GM23338 (cell line): ENCODE measurements at regions not wholly inside any gene's neighbourhood (a gene's known extent, or its start where the extent isn't known, plus 50 kb on each side); places are given as distances from the start of the nearest gene placed in this dataset.

ENCODE experiments used
- ATAC-seq: fragments of 200-7000 bp; cut with Tn5 transposase; 3 replicates; pipeline ENCODE4 v1.9.1; 2020
- DNase-seq: peaks from one replicate; pipeline ENCODE4 v3.0.0-alpha.2; 2015; ENCODE audit warnings: low spot score
- H2AFZ ChIP-seq: fragments of 200-600 bp; sonication (generic); 2 replicates; pipeline ENCODE4 v1.8.0; 2016; ENCODE audit warnings: antibody characterized with exemption, mild to moderate bottlenecking, moderate library complexity
- H3F3A ChIP-seq: fragments of 200-600 bp; sonication (generic); replicated peaks from 2 replicates; pipeline ENCODE4 v1.8.0; 2017; ENCODE audit warnings: antibody characterized with exemption, mixed run types, low read depth
- H3K27ac ChIP-seq: fragments of 200-600 bp; sonication (generic); 2 replicates; pipeline ENCODE4 v1.6.1; 2016; ENCODE audit warnings: low read depth
- H3K27me3 ChIP-seq: fragments of 200-600 bp; sonication (generic); 2 replicates; pipeline ENCODE4 v1.8.0; 2016; ENCODE audit warnings: mild to moderate bottlenecking, mixed run types, moderate library complexity; ENCODE audit not compliant: insufficient read depth
- H3K36me3 ChIP-seq: fragments of 200-600 bp; sonication (generic); 2 replicates; pipeline ENCODE4 v1.8.0; 2016; ENCODE audit warnings: mild to moderate bottlenecking; ENCODE audit not compliant: insufficient read depth
- H3K4me1 ChIP-seq: fragments of 200-600 bp; sonication (generic); 2 replicates; pipeline ENCODE4 v1.8.0; 2016; ENCODE audit warnings: mild to moderate bottlenecking, moderate library complexity; ENCODE audit not compliant: insufficient read depth
- H3K4me2 ChIP-seq: fragments of 200-600 bp; sonication (generic); 2 replicates; pipeline ENCODE4 v1.7.1; 2017; ENCODE audit warnings: mixed run types
- H3K4me3 ChIP-seq: fragments of 200-600 bp; sonication (generic); 2 replicates; pipeline ENCODE4 v1.6.1; 2016; ENCODE audit warnings: mixed run types
- H3K79me2 ChIP-seq: fragments of 200-600 bp; sonication (generic); replicated peaks from 2 replicates; pipeline ENCODE4 v1.8.0; 2017; ENCODE audit warnings: mild to moderate bottlenecking; ENCODE audit not compliant: insufficient read depth
- H3K9me2 ChIP-seq: fragments of 200-600 bp; sonication (generic); 2 replicates; pipeline ENCODE4 v1.8.0; 2017; ENCODE audit not compliant: insufficient read depth
- H4K20me1 ChIP-seq: fragments of 200-600 bp; sonication (generic); replicated peaks from 2 replicates; pipeline ENCODE4 v1.8.0; 2017; ENCODE audit warnings: mild to moderate bottlenecking; ENCODE audit not compliant: insufficient read depth
- H3K27ac Mint-ChIP-seq: 2 replicates; pipeline ENCODE4 v1.8.0; 2020; ENCODE audit warnings: inconsistent platforms, mild to moderate bottlenecking, moderate library complexity, mixed read lengths
- H3K27me3 Mint-ChIP-seq: 3 replicates; pipeline ENCODE4 v1.8.0; 2022; ENCODE audit warnings: low read depth, mild to moderate bottlenecking, moderate library complexity, mixed read lengths, inconsistent platforms; ENCODE audit not compliant: insufficient read depth, poor library complexity
- H3K36me3 Mint-ChIP-seq: 3 replicates; pipeline ENCODE4 v1.8.0; 2021; ENCODE audit warnings: low read depth, mild to moderate bottlenecking, inconsistent platforms, moderate library complexity, mixed read lengths
- H3K4me1 Mint-ChIP-seq: 3 replicates; pipeline ENCODE4 v1.8.0; 2020; ENCODE audit warnings: mild to moderate bottlenecking, inconsistent platforms, mixed read lengths
- H3K4me3 Mint-ChIP-seq: 3 replicates; pipeline ENCODE4 v1.8.0; 2021; ENCODE audit warnings: moderate library complexity, mild to moderate bottlenecking, inconsistent platforms, mixed read lengths
- H3K9me3 Mint-ChIP-seq: 3 replicates; pipeline ENCODE4 v1.8.0; 2020; ENCODE audit warnings: moderate library complexity, mild to moderate bottlenecking, inconsistent platforms, mixed read lengths
- CREB1 ChIP-seq: fragments of 250-450 bp; sonication (Bioruptor Pico); IDR thresholded peaks from 2 replicates; pipeline ENCODE4 v1.5.0; 2020; ENCODE audit warnings: low read depth, mild to moderate bottlenecking, moderate library complexity
- CTCF ChIP-seq, 2 experiments: fragments of 200-600 bp in 1 of 2; sonication (generic) in 1 of 2; conservative IDR thresholded peaks; 2 replicates each; pipeline versions ENCODE4 v1.5.1 to v1.6.1; 2016 to 2017; ENCODE audit warnings: antibody characterized with exemption in 2 of 2, low read depth in 2 of 2, mild to moderate bottlenecking in 2 of 2, moderate library complexity in 1 of 2
- ETS1 ChIP-seq: IDR thresholded peaks from 2 replicates; pipeline ENCODE4 v1.6.1; 2016; ENCODE audit warnings: antibody characterized with exemption
- EZH2 ChIP-seq: fragments of 200-600 bp; sonication (generic); IDR thresholded peaks from one replicate; pipeline ENCODE4 v1.8.0; 2017; ENCODE audit warnings: antibody characterized with exemption, mild to moderate bottlenecking, low read depth; ENCODE audit not compliant: unreplicated experiment
- EZH2phosphoT487 ChIP-seq: fragments of 200-600 bp; sonication (generic); IDR thresholded peaks from one replicate; pipeline ENCODE4 v1.8.1; 2018; ENCODE audit warnings: antibody characterized with exemption; ENCODE audit not compliant: unreplicated experiment
- JUNB ChIP-seq: IDR thresholded peaks from one replicate; pipeline ENCODE4 v1.6.1; 2016; ENCODE audit warnings: antibody characterized with exemption; ENCODE audit not compliant: unreplicated experiment
- NANOG ChIP-seq: IDR thresholded peaks from 2 replicates; pipeline ENCODE4 v1.6.1; 2016; ENCODE audit warnings: antibody characterized with exemption, borderline replicate concordance
- POLR2AphosphoS5 ChIP-seq: IDR thresholded peaks from 2 replicates; pipeline ENCODE4 v1.6.1; 2016; ENCODE audit warnings: antibody characterized with exemption, low read depth
- REST ChIP-seq: IDR thresholded peaks from one replicate; pipeline ENCODE4 v1.6.1; 2018; ENCODE audit warnings: antibody characterized with exemption; ENCODE audit not compliant: unreplicated experiment
- STAT1 ChIP-seq: IDR thresholded peaks from one replicate; pipeline ENCODE4 v1.6.1; 2016; ENCODE audit warnings: antibody characterized with exemption; ENCODE audit not compliant: unreplicated experiment
- ZNF114 ChIP-seq: fragments of 250-450 bp; sonication (Bioruptor Pico); IDR thresholded peaks from 2 replicates; pipeline ENCODE4 v1.5.0; 2020; ENCODE audit warnings: mild to moderate bottlenecking, moderate library complexity
- ZNF331 ChIP-seq: fragments of 250-450 bp; sonication (Bioruptor Pico); IDR thresholded peaks from 2 replicates; pipeline ENCODE4 v1.5.0; 2020; ENCODE audit warnings: low read depth, mild to moderate bottlenecking, moderate library complexity

DNA sequence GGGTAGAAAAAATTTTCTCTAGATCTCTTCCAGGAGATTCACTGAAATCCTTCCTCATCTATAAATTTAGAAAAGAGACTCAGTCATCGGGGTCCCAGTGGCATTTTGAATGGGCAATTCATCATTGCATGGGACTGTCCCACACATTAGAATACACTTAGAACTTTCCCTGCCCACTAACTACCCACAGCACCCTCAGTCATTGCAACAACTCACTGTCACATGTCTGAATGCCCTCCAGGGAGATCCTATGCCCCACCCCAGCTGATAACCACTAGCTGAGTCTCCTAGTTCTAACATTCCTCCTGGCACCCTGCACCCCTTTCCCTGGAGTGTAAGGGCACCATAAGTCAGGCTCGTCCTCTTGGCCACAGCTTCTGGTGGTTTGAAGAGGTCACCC lies 89.6 kb downstream of the INSIG2 start:
- Histone ChIP-seq H3K9me2 (peaks cover 13% of the 10 kb centered on the region; the same call in 1 of the 2 replicates), H3K79me2 (no peaks in the 10 kb centered on the region), H3K27ac (no peak overlapping the region), H3K4me2 (no peak overlapping the region), H4K20me1 (no peaks in the 10 kb centered on the region), H3K4me1 (no peaks in the 10 kb centered on the region), H3K27me3 (no peaks in the 10 kb centered on the region), H3K36me3 (no peaks in the 10 kb centered on the region), H2AFZ (no peak overlapping the region), H3F3A (no peaks in the 10 kb centered on the region), H3K4me3 (no peak overlapping the region)
- no peak for ATAC-seq
- Mint-ChIP-seq H3K4me1 (peaks cover 12% of the 10 kb centered on the region), H3K27ac (no peak overlapping the region), H3K27me3 (no peaks in the 10 kb centered on the region), H3K36me3 (no peaks in the 10 kb centered on the region), H3K4me3 (no peak overlapping the region), H3K9me3 (no peaks in the 10 kb centered on the region; the same call in 2 of the 3 replicates)
- TF ChIP-seq POLR2AphosphoS5, result no peak
- TF ChIP-seq STAT1, result no peak
- no peak for TF ChIP-seq EZH2
- no peak for TF ChIP-seq NANOG
- TF ChIP-seq ETS1, result no peak
- no peak for TF ChIP-seq EZH2phosphoT487
- no peak for TF ChIP-seq JUNB
- no peak for TF ChIP-seq CTCF (conservative IDR thresholded peaks at IDR 0.05; ENCODE audit: low read depth in 2 of 2)
- no peak for TF ChIP-seq ZNF331 (CRISPR knock-in tag)
- no peak for TF ChIP-seq ZNF114 (CRISPR knock-in tag)
- no peak for TF ChIP-seq CREB1 (CRISPR knock-in tag)
- no peak for DNase-seq

DNA sequence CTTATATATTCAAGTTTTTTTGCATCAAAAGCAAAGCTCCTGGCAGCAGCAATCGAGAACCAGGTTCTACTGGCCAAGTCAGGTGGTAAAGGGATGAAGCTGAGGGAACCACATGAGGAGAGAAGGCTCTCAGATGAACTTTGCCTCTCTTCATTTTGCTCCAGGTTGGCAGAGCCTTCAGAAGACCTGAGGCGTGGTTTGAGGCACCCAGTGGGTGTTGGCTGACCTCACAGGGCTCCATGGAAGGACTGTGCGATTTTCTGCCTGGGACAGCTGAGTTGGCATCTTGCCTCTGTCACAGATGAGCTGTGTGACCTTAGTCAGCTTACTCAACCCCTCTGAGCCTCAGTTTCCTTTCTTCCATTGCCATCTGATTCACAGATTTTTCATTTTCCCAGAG lies 89.0 kb downstream of the INSIG2 start:
- no peak overlapping the region for H3K27ac Mint-ChIP-seq
- no peaks in the 10 kb centered on the region; the same call in 2 of the 3 replicates for H3K9me3 Mint-ChIP-seq
- ATAC-seq (no peak), DNase-seq (no peak)
- H3K27me3 ChIP-seq, result no peaks in the 10 kb centered on the region
- no peaks in the 10 kb centered on the region for H3K36me3 ChIP-seq
- H3K4me2 ChIP-seq, result no peak overlapping the region
- no peaks in the 10 kb centered on the region for H3K27me3 Mint-ChIP-seq
- no peaks in the 10 kb centered on the region for H4K20me1 ChIP-seq
- H3K4me3 ChIP-seq, result no peak overlapping the region
- no peak overlapping the region for H3K27ac ChIP-seq
- peaks cover 10% of the 10 kb centered on the region for H3K4me1 Mint-ChIP-seq
- no peaks in the 10 kb centered on the region for H3F3A ChIP-seq
- peaks cover 13% of the 10 kb centered on the region; the same call in 1 of the 2 replicates for H3K9me2 ChIP-seq
- H3K4me1 ChIP-seq, result no peaks in the 10 kb centered on the region
- H3K79me2 ChIP-seq, result no peaks in the 10 kb centered on the region
- H3K36me3 Mint-ChIP-seq, result no peaks in the 10 kb centered on the region
- H2AFZ ChIP-seq, result 0 out of 2 replicates have a peak overlapping the region, but pooled peaks have one; percentile 32
- no peak overlapping the region for H3K4me3 Mint-ChIP-seq
- TF ChIP-seq ZNF331 (CRISPR knock-in tag) (no peak), CTCF (conservative IDR thresholded peaks at IDR 0.05; ENCODE audit: low read depth in 2 of 2) (no peak), REST (no peak), STAT1 (no peak), ZNF114 (CRISPR knock-in tag) (no peak)
